Right lobe of liver (tissue), 6 donors: ENCODE measurements at regions not wholly inside any gene's neighbourhood (a gene's known extent, or its start where the extent isn't known, plus 50 kb on each side); places are given as distances from the start of the nearest gene placed in this dataset.

ENCODE experiments used
- ATAC-seq, 4 donors: fragments of 200-7000 bp; cut with Tn5 transposase; one replicate each; pipeline ENCODE4 v1.9.1; 2020; ENCODE audit warnings: mild to moderate bottlenecking in 4 of 4, moderate library complexity in 4 of 4
- DNase-seq, 3 donors: peaks; one replicate each; pipeline ENCODE4 v3.0.0-alpha.2; 2020
- H3K27ac ChIP-seq, 3 donors: fragments of 200-600 bp; one replicate each; pipeline ENCODE4 v1.8.0; 2022
- H3K27me3 ChIP-seq, 2 donors: fragments of 200-600 bp; one replicate each; pipeline ENCODE4 v1.8.0; 2022
- H3K36me3 ChIP-seq, 4 donors: fragments of 200-600 bp; sonication (generic) in 1 of 4; one replicate each; pipeline versions ENCODE4 v1.5.1 to v1.8.0; 2017 to 2022; ENCODE audit warnings: control low read depth in 1 of 4
- H3K4me1 ChIP-seq, 4 donors: fragments of 200-600 bp; sonication (generic) in 1 of 4; one replicate each; pipeline versions ENCODE4 v1.5.1 to v1.8.0; 2017 to 2022; ENCODE audit warnings: control low read depth in 1 of 4
- H3K4me3 ChIP-seq, 3 donors: fragments of 200-600 bp; one replicate each; pipeline ENCODE4 v1.8.0; 2022
- H3K9me3 ChIP-seq, 4 donors: fragments of 200-600 bp; sonication (generic) in 1 of 4; one replicate each; pipeline versions ENCODE4 v1.5.1 to v1.8.0; 2017 to 2022; ENCODE audit warnings: control low read depth in 1 of 4
- POLR2A ChIP-seq: fragments of 450-650 bp; IDR thresholded peaks from one replicate; pipeline ENCODE4 v1.6.1; 2017; ENCODE audit warnings: antibody characterized with exemption, mild to moderate bottlenecking
- WGBS: methylation state at CpG from one replicate; pipeline ENCODE4 v1.1.6; 2018; ENCODE audit warnings: low coverage, low lambda C conversion rate; ENCODE audit not compliant: insufficient coverage; ENCODE audit errors: missing lambda C conversion rate; 5-methylcytosine and 5-hydroxymethylcytosine counted together
- intact Hi-C, 2 donors: fragments of 100-400 bp; cut with DNase I; formaldehyde crosslinking; loops; one replicate each; pipeline versions ENCODE4 v1.11.2 to v1.14.1; 2022
- TF ChIP-seq, protein P1 (sequence below), 4 donors: fragments of 200-600 bp in 3 of 4; fragments of 450-650 bp in 1 of 4; IDR thresholded peaks; one replicate each; pipeline versions ENCODE4 v1.5.1 to v1.8.0; 2016 to 2022; ENCODE audit warnings: antibody characterized with exemption in 4 of 4, mild to moderate bottlenecking in 2 of 4
- donor health status: DM: no; HTN: yes; CAD: no.
- donor health status: DM: no; HTN: no; CAD: no.
- donor health status: DM: no; HTN: no; CAD: no.
- donor health status: DM: no; HTN: yes; CAD: no.
- donor health status: DM: no; HTN: yes; CAD: no.

DNA sequence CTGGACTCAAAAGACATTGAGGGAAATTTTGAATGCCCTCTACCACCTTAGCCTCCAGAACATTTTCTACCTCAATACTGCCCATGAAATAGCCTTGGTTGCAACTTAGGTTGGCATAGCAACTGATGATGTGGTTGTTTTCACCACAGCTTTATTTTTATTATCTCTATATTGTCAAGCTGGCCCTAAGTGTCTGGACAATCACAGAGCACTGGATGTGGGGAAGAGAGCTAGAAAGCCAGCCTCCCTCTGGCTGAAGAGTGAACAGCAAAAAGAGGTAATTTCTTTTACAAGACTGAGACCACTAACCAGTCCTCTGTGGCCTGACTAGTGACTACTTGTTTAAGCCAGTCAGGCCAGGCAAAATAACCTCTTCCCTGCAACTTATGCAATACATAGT lies 159.6 kb downstream of the HS3ST2 start:
- Histone ChIP-seq H3K36me3 (no peaks in the 10 kb centered on the region), H3K27ac (no peak overlapping the region), H3K9me3 (no peaks in the 10 kb centered on the region), H3K27me3 (no peaks in the 10 kb centered on the region), H3K4me1 (no peaks in the 10 kb centered on the region), H3K4me3 (no peak overlapping the region)
- intact Hi-C loops, result no loop called here
- ATAC-seq, result no peak
- DNase-seq, result no peak
- TF ChIP-seq, protein P1, sequence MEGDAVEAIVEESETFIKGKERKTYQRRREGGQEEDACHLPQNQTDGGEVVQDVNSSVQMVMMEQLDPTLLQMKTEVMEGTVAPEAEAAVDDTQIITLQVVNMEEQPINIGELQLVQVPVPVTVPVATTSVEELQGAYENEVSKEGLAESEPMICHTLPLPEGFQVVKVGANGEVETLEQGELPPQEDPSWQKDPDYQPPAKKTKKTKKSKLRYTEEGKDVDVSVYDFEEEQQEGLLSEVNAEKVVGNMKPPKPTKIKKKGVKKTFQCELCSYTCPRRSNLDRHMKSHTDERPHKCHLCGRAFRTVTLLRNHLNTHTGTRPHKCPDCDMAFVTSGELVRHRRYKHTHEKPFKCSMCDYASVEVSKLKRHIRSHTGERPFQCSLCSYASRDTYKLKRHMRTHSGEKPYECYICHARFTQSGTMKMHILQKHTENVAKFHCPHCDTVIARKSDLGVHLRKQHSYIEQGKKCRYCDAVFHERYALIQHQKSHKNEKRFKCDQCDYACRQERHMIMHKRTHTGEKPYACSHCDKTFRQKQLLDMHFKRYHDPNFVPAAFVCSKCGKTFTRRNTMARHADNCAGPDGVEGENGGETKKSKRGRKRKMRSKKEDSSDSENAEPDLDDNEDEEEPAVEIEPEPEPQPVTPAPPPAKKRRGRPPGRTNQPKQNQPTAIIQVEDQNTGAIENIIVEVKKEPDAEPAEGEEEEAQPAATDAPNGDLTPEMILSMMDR (IDR thresholded peaks at IDR 0.05), result no peak
- no peak for TF ChIP-seq POLR2A

DNA sequence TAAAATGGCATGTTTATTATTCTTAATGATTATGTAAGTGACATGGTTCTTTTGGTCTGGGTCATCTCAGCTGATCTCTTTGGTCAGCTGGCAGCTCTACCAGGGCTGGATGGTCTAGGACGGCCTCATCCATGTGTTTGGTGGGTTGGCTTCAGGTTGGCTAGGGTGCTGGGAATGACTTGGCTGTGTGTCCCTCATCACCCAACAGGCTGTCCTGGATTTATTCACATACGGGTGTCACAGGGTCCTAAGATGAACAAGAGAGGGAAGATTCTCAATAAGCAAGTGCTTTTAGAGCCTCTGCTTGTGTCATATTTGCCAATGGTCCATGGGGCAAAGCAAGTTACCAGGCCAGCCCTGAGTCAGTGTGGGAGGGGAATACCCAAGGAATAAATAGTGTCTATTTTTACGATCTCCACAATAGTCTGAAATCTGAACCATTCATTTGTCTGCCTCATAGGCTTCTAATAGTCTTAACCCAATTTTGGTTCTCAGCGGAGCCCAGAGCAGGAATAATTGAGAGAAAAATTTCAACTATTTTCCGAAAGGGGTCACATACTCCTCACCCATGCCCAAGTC lies 157.5 kb downstream of the HS3ST2 start:
- DNase-seq, result no peak
- no peak overlapping the region for H3K27ac ChIP-seq
- no peak for TF ChIP-seq POLR2A
- TF ChIP-seq, protein P1 (IDR thresholded peaks at IDR 0.05), result no peak
- no peaks in the 10 kb centered on the region for H3K36me3 ChIP-seq
- no peaks in the 10 kb centered on the region for H3K4me1 ChIP-seq
- H3K4me3 ChIP-seq, result no peak overlapping the region
- no peaks in the 10 kb centered on the region for H3K27me3 ChIP-seq
- ATAC-seq, result no peak
- intact Hi-C loops, result no loop called here
- WGBS, result 54% methylated on average over 5 of the region's 5 CpGs
- H3K9me3 ChIP-seq, result no peaks in the 10 kb centered on the region

DNA sequence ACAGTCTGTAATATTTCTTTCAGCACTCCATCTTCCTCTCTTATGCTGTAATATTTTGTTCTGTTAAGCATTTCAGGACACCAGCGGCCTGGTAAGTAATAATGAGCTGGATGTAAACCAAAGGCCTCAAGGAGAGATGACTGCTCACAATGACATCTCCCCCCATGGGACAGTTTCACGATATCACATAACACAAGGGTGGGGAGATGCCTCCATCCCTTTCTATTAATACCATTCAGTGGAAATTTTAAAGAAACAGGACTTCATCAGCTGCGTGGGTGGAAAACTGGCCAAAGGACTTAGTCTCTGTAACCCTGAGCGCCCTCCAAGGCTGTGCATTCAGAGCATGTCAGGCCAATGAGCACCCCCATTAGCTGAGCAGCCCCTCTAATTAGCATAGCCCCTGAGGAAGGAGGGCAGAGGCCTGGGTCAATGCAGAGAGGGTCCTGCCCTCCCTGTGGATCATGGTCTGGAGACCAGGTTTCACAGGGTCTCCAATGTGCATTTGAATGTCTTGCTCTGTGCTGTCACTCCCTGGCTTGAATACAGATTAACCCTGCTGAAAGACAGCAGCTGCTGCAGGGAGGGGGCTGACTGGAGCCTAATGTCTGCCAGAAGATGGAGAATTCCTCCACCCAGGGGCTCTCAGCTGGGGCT lies 156.4 kb downstream of the HS3ST2 start:
- Histone ChIP-seq H3K27me3 (no peaks in the 10 kb centered on the region), H3K36me3 (no peaks in the 10 kb centered on the region), H3K4me3 (no peak overlapping the region), H3K9me3 (no peaks in the 10 kb centered on the region), H3K4me1 (no peaks in the 10 kb centered on the region), H3K27ac (no peak overlapping the region)
- DNase-seq (no peak), ATAC-seq (no peak)
- 17% methylated on average over 3 of the region's 4 CpGs for WGBS
- intact Hi-C loops, result no loop called here
- no peak for TF ChIP-seq POLR2A
- TF ChIP-seq, protein P1 (IDR thresholded peaks at IDR 0.05), result no peak

DNA sequence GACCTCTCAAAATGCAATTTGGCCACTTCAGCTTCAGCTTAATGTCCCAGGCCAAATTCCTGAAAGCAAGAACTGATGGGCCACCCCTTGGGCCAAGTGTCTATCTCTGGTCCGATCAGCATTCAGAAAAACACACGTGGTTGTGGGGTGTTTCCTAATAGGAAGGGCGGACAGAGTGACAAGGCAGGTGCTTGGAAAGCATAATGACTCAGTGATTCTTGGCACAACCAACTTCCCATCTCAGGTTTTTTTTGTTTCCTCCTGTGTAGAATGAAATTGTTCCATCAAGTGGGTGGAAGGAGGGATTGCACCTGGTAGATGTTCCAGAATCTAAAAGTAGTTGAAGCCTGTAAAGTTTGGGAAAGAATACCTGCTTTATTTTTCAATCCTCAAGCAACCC lies 155.6 kb downstream of the HS3ST2 start:
- H3K27me3 ChIP-seq, result no peaks in the 10 kb centered on the region
- H3K9me3 ChIP-seq, result no peaks in the 10 kb centered on the region
- WGBS, result 46% methylated on average over 3 of the region's 3 CpGs
- H3K36me3 ChIP-seq, result no peaks in the 10 kb centered on the region
- H3K4me3 ChIP-seq, result no peak overlapping the region
- TF ChIP-seq, protein P1 (IDR thresholded peaks at IDR 0.05), result no peak
- TF ChIP-seq POLR2A, result no peak
- H3K27ac ChIP-seq, result no peak overlapping the region
- no peaks in the 10 kb centered on the region for H3K4me1 ChIP-seq
- intact Hi-C loops, result no loop called here
- DNase-seq, result no peak
- no peak for ATAC-seq
